ENCODE measurements at regions not wholly inside any gene's neighbourhood (a gene's known extent, or its start where the extent isn't known, plus 50 kb on each side); places are given as distances from the start of the nearest gene placed in this dataset.

GRCh38 chr2:222074674-222075073 is 224.1 kb downstream of the PAX3 start:
- WGBS, 2 donors, result 3 to 11% methylated on average over 2 of the region's 2 CpGs

GRCh38 chr2:222071911-222072310 is 226.9 kb downstream of the PAX3 start:
- intact Hi-C loops (cut with DNase I), result no loop called here
- no peak overlapping the region for H3K27ac ChIP-seq
- TF ChIP-seq CTCF (IDR thresholded peaks at IDR 0.05) (no peak), POLR2A (IDR thresholded peaks at IDR 0.05) (no peak)
- no peaks in the 10 kb centered on the region for H3K36me3 ChIP-seq (replicated peaks in 1 of 2; ENCODE audit: insufficient read depth in 1 of 2, low read depth in 2 of 2)
- ATAC-seq (no peak), DNase-seq (no peak)
- H3K4me3 ChIP-seq, result no peak overlapping the region
- no peaks in the 10 kb centered on the region for H3K27me3 ChIP-seq
- WGBS, 2 donors, result 86 to 89% methylated on average over 2 of the region's 2 CpGs
- H3K4me1 ChIP-seq, result no peaks in the 10 kb centered on the region
- H3K9me3 ChIP-seq, result no peaks in the 10 kb centered on the region

More at GRCh38 chr2:222074674-222075073, 224.1 kb downstream of the PAX3 start:
- H3K36me3 ChIP-seq (replicated peaks in 1 of 2; ENCODE audit: insufficient read depth in 1 of 2, low read depth in 2 of 2), result no peaks in the 10 kb centered on the region
- ATAC-seq, result no peak
- no peak overlapping the region for H3K4me3 ChIP-seq
- H3K9me3 ChIP-seq, result no peaks in the 10 kb centered on the region
- no peak for TF ChIP-seq CTCF (IDR thresholded peaks at IDR 0.05)
- TF ChIP-seq POLR2A (IDR thresholded peaks at IDR 0.05), result no peak
- intact Hi-C loops (cut with DNase I), result no loop called here
- H3K27me3 ChIP-seq, result no peaks in the 10 kb centered on the region
- H3K27ac ChIP-seq, result no peak overlapping the region
- DNase-seq, result no peak
- no peaks in the 10 kb centered on the region for H3K4me1 ChIP-seq

- intact Hi-C loops (cut with DNase I), result no loop called here
- WGBS, 2 donors, result 89 to 100% methylated on average over 2 of the region's 2 CpGs
- no peaks in the 10 kb centered on the region for H3K27me3 ChIP-seq
- TF ChIP-seq POLR2A (IDR thresholded peaks at IDR 0.05), result no peak
- TF ChIP-seq CTCF (IDR thresholded peaks at IDR 0.05), result no peak
- no peaks in the 10 kb centered on the region for H3K36me3 ChIP-seq (replicated peaks in 1 of 2; ENCODE audit: insufficient read depth in 1 of 2, low read depth in 2 of 2)
- H3K27ac ChIP-seq, result no peak overlapping the region
- no peaks in the 10 kb centered on the region for H3K9me3 ChIP-seq
- no peak for ATAC-seq
- H3K4me3 ChIP-seq, result no peak overlapping the region
- no peaks in the 10 kb centered on the region for H3K4me1 ChIP-seq
- no peak for DNase-seq
These were observed 234.5 kb downstream of the PAX3 start for GRCh38 chr2:222064286-222064685.

- TF ChIP-seq POLR2A (IDR thresholded peaks at IDR 0.05), result no peak
- no peak for TF ChIP-seq CTCF (IDR thresholded peaks at IDR 0.05)
- no peaks in the 10 kb centered on the region for H3K27me3 ChIP-seq
- intact Hi-C loops (cut with DNase I), result no loop called here
- no peaks in the 10 kb centered on the region for H3K4me1 ChIP-seq
- no peak for DNase-seq
- H3K27ac ChIP-seq, result no peak overlapping the region
- no peaks in the 10 kb centered on the region for H3K36me3 ChIP-seq (replicated peaks in 1 of 2; ENCODE audit: insufficient read depth in 1 of 2, low read depth in 2 of 2)
- no peaks in the 10 kb centered on the region for H3K9me3 ChIP-seq
- H3K4me3 ChIP-seq, result no peak overlapping the region
- no peak for ATAC-seq
- 46% methylated on average over 2 of the region's 2 CpGs for WGBS, 2 donors
These were observed 239.9 kb downstream of the PAX3 start for GRCh38 chr2:222058819-222059445.
